OCI-LY7 (cell line): ENCODE measurements at regions not wholly inside any gene's neighbourhood (a gene's known extent, or its start where the extent isn't known, plus 50 kb on each side); places are given as distances from the start of the nearest gene placed in this dataset.

ENCODE experiments used
- BruUV-seq: library from RNA; stranded (reverse); fragments of 400-500 nt; replicated peaks from 2 replicates; lab custom pipeline; 2021; lab: Mats Ljungman, UMichigan
- CTCF ChIA-PET: fragments of 300-600 bp; sonication (Branson Sonifier 250); formaldehyde crosslinking; loops from one replicate; lab custom pipeline; 2022; ENCODE audit warnings: antibody characterized with exemption; ENCODE audit not compliant: unreplicated experiment; lab: Charles Lee
- POLR2A ChIA-PET: fragments of 300-600 bp; sonication (Branson Sonifier 250); formaldehyde crosslinking; loops from one replicate; lab custom pipeline; 2022; ENCODE audit warnings: antibody characterized with exemption; lab: Charles Lee
- DNase-seq: peaks from one replicate; pipeline ENCODE4 v3.0.0-alpha.2; 2015; ENCODE audit warnings: low spot score
- H2AFZ ChIP-seq: fragments of 200-600 bp; sonication (generic), shearing (Covaris generic); 2 replicates; pipeline ENCODE4 v1.6.1; 2014; ENCODE audit warnings: mild to moderate bottlenecking, antibody characterized with exemption, low read length, moderate library complexity
- H3K27ac ChIP-seq: fragments of 200-600 bp; sonication (generic); 2 replicates; pipeline ENCODE4 v1.5.1; 2014; ENCODE audit warnings: mixed run types, low read depth, mild to moderate bottlenecking, moderate library complexity, low read length, inconsistent platforms; ENCODE audit not compliant: poor library complexity, severe bottlenecking
- H3K36me3 ChIP-seq: fragments of 200-600 bp; sonication (generic); 2 replicates; pipeline ENCODE4 v1.6.1; 2014; ENCODE audit warnings: mild to moderate bottlenecking, antibody characterized with exemption, low read length, moderate library complexity, mixed read lengths; ENCODE audit not compliant: insufficient read depth
- H3K4me1 ChIP-seq: fragments of 200-600 bp; sonication (generic); 2 replicates; pipeline ENCODE4 v1.5.1; 2014; ENCODE audit warnings: mild to moderate bottlenecking, low read length; ENCODE audit not compliant: insufficient read depth, poor library complexity, severe bottlenecking
- H3K4me2 ChIP-seq: fragments of 200-600 bp; sonication (generic); 2 replicates; pipeline ENCODE4 v1.6.1; 2014; ENCODE audit warnings: mild to moderate bottlenecking, low read length
- H3K4me3 ChIP-seq: fragments of 200-600 bp; sonication (generic); 2 replicates; pipeline ENCODE4 v1.5.1; 2014; ENCODE audit warnings: mild to moderate bottlenecking, low read depth, low read length; ENCODE audit not compliant: poor library complexity, severe bottlenecking
- H3K79me2 ChIP-seq: fragments of 200-600 bp; sonication (generic); 2 replicates; pipeline ENCODE4 v1.6.1; 2016; ENCODE audit warnings: low read depth, mild to moderate bottlenecking, low read length, moderate library complexity, mixed read lengths; ENCODE audit not compliant: insufficient read depth
- H3K9me2 ChIP-seq: fragments of 200-600 bp; sonication (generic); 2 replicates; pipeline ENCODE4 v1.6.1; 2016; ENCODE audit warnings: mild to moderate bottlenecking, low read length, mixed read lengths; ENCODE audit not compliant: insufficient read depth
- H3K9me3 ChIP-seq: fragments of 200-600 bp; sonication (generic); 2 replicates; pipeline ENCODE4 v1.6.1; 2014; ENCODE audit warnings: mild to moderate bottlenecking, mixed run types, low read length, mixed read lengths
- H4K20me1 ChIP-seq: fragments of 200-600 bp; sonication (generic); 2 replicates; pipeline ENCODE4 v1.6.1; 2014; ENCODE audit warnings: mild to moderate bottlenecking, antibody characterized with exemption, low read length, moderate library complexity, mixed read lengths; ENCODE audit not compliant: insufficient read depth
- CTCF ChIP-seq: fragments of 200-600 bp; sonication (generic); conservative IDR thresholded peaks from 2 replicates; pipeline ENCODE4 v1.5.1; 2014; ENCODE audit warnings: mild to moderate bottlenecking, antibody characterized with exemption, low read length, moderate library complexity, mixed read lengths
- EZH2phosphoT487 ChIP-seq: fragments of 200-600 bp; sonication (generic); IDR thresholded peaks from 2 replicates; pipeline ENCODE4 v1.6.1; 2018; ENCODE audit warnings: low read depth, borderline replicate concordance, mild to moderate bottlenecking, mixed run types, antibody characterized with exemption, low read length, moderate library complexity, mixed read lengths
- intact Hi-C: fragments of 100-400 bp; cut with micrococcal nuclease; formaldehyde crosslinking; loops from one replicate; pipeline ENCODE4 v1.10.0; 2022; ENCODE audit not compliant: unreplicated experiment

- no peak overlapping the region for H2AFZ ChIP-seq
- no peaks in the 10 kb centered on the region for H3K9me3 ChIP-seq
- DNase-seq: no peak
- H3K4me3 ChIP-seq: no peak overlapping the region
- H3K4me2 ChIP-seq: no peak overlapping the region
- H3K27ac ChIP-seq: no peak overlapping the region
- TF ChIP-seq EZH2phosphoT487 (no peak), CTCF (no peak)
- no peaks in the 10 kb centered on the region for H4K20me1 ChIP-seq
- H3K4me1 ChIP-seq: no peaks in the 10 kb centered on the region
- intact Hi-C loops: no loop called here
- no peaks in the 10 kb centered on the region for H3K9me2 ChIP-seq
- no TSS peak for BruUV-seq
- ChIA-PET CTCF (no interaction called here), POLR2A (interaction anchor here (0.6 to 0.8 kb wide), 2 partner anchors 42 to 607 kb away, joined by 3 to 4 read pairs; no protein-coding TSS in a partner anchor)
- H3K36me3 ChIP-seq: no peaks in the 10 kb centered on the region
- H3K79me2 ChIP-seq: no peaks in the 10 kb centered on the region
Measured at GRCh38 chr3:15964605-15965442, 167.0 kb upstream of the ANKRD28 start.

DNA sequence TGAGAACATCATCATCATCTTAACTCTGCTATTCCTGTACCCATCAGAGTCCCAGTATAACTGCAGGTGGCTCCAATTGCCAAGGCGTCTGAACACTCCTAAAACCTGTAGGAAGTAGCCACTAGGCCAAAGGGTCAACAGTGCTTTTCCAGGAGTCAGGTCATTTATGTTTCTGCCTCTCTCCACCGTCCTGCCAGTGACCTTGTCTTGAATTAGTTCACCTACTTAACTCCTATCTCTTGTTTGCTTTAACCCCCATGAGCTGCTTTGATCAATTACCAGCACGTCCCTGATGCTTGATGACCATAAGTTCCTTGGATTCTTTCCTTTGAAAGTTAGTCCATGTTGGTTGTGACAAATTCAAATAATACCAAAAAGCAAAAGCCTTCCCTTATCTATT, 169.8 kb upstream of the ANKRD28 start:
- H4K20me1 ChIP-seq: no peaks in the 10 kb centered on the region
- no peak for DNase-seq
- intact Hi-C loops: no loop called here
- H3K27ac ChIP-seq: no peak overlapping the region
- ChIA-PET POLR2A (no interaction called here), CTCF (no interaction called here)
- H3K79me2 ChIP-seq: no peaks in the 10 kb centered on the region
- no peaks in the 10 kb centered on the region for H3K9me2 ChIP-seq
- TF ChIP-seq EZH2phosphoT487: no peak
- no peaks in the 10 kb centered on the region for H3K36me3 ChIP-seq
- H3K4me2 ChIP-seq: no peak overlapping the region
- H3K4me1 ChIP-seq: no peaks in the 10 kb centered on the region
- H3K9me3 ChIP-seq: no peaks in the 10 kb centered on the region
- H2AFZ ChIP-seq: no peak overlapping the region
- BruUV-seq: no TSS peak
- no peak overlapping the region for H3K4me3 ChIP-seq

DNA sequence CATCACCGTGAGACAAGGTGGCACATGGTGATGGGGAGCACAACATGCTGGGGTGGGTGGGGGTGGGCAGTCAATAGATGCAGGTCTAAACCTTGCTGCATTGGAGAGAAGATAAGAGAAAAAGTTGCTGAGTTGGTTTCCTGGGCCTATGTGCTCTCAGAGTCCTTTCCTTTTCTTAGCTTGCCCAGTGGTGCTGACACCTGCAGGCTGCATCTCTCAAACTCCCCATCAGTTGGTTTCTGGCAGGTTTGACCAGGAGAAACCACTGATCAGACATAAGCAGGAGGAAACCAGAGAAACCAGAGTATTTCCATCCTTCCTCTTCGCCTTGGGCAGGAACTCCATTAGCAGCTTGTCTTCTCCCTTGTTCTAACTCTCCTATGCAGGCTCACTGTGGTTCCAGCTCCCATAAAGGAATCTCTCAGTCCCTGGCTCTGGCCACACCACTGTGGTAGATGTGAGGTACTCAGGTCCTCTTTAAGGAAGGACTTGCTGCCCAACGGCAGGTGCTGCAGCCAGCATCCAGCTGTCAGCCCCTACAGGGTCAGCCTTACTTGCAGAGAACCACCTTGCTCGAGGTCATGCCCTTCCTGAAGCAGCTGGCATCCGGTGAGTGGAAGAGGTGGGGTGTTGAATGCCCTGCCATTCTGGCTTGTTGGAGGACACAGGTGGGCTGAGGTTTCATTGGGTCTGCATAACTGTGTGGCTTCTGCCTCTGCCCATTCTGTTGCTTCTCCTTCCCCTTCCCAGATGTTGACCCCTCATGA, 172.3 kb upstream of the ANKRD28 start:
- Histone ChIP-seq H4K20me1 (no peaks in the 10 kb centered on the region), H3K4me2 (no peak overlapping the region), H3K4me1 (no peaks in the 10 kb centered on the region), H3K4me3 (no peak overlapping the region), H2AFZ (no peak overlapping the region), H3K9me2 (no peaks in the 10 kb centered on the region), H3K27ac (no peak overlapping the region), H3K79me2 (no peaks in the 10 kb centered on the region), H3K36me3 (no peaks in the 10 kb centered on the region), H3K9me3 (no peaks in the 10 kb centered on the region)
- ChIA-PET CTCF (no interaction called here), POLR2A (no interaction called here)
- intact Hi-C loops: no loop called here
- no TSS peak for BruUV-seq
- DNase-seq: no peak
- TF ChIP-seq CTCF: no peak
- no peak for TF ChIP-seq EZH2phosphoT487
